SIG-M5 (cell line): ENCODE measurements at regions not wholly inside any gene's neighbourhood (a gene's known extent, or its start where the extent isn't known, plus 50 kb on each side); places are given as distances from the start of the nearest gene placed in this dataset.

Experiments
- DNase-seq: peaks from one replicate; lab custom pipeline; 2025; lab: John Stamatoyannopoulos, UW

DNA sequence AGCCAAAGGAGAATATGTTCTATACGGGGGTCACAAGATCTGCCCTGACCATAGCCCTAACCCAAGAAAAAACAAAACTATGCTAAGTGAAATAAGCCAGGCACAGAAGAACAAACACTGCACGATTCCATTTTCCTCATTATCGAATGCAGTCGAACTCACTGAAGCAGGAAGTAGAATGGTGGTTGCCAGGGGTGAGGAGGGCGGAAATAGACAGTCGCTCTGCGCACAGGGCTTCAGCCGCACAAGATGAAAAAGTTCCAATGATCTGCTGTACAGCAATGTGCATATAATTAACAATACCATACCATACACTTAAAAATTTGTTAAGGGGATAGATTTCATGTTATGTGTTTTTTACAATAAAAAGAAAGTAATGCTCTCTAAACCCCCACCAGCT, 257.7 kb downstream of the TXNL1 start:
- DNase-seq, result no peak

DNA sequence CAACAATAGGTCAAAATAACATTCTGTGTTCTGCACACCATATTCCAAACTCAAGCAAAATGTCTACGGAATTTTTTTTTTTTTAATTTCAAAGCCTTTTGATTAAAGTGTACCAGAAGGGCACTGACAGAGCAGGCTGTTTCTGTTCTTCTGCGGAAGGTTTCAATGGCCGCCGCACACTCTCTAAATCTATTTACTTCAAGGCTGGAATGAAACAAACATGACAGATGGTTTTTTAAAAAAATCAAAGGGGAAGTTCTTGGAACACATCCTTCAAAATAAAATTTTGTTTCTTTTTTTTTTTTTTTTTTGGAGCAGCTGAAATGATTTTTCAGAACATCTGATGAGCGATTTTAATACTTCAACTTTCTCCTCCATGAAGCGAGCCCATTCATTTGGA, 259.1 kb downstream of the TXNL1 start:
- no peak for DNase-seq

DNA sequence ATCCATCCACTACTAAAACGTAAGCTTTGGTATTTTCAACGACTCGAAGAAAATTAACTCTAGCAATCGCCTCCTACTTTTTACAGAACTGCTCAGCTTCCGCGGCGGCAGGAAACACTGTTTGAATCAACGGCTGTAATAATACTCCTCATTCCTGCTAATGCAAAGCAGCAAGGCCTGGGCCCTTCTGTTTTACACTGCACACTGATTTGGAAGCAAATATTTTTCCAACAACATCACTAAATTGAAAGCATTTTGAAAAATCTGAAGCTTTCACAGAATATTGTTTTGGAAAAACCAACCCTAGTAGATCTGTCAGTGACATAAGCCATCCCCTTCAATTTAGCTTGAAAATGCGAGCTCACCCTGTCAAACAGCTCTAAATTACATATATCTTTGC, 261.2 kb downstream of the TXNL1 start:
- no peak for DNase-seq

GRCh38 chr18:56374007-56374655, 264.3 kb downstream of the TXNL1 start:
- no peak for DNase-seq

DNA sequence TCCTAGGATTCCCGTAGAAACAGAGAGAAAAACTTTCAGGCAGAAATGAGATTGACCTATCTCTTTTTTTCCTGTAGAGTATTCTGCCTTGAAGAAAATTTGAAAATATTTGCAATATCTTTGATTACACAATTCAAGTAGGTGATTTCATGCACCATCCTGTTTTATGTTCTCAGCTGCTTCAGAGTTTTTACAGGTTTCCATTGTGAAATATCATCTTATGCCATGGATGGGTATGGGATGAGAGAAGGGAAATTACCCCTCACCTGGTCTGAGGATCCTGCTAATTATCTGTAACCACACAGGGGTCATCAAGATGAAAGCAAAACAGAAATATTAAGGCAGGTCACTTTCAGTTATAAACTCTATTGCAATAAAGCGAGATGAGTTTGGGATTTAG, 264.8 kb downstream of the TXNL1 start:
- DNase-seq, result no peak

GRCh38 chr18:56368066-56368465, 270.3 kb downstream of the TXNL1 start:
- DNase-seq, result no peak

DNA sequence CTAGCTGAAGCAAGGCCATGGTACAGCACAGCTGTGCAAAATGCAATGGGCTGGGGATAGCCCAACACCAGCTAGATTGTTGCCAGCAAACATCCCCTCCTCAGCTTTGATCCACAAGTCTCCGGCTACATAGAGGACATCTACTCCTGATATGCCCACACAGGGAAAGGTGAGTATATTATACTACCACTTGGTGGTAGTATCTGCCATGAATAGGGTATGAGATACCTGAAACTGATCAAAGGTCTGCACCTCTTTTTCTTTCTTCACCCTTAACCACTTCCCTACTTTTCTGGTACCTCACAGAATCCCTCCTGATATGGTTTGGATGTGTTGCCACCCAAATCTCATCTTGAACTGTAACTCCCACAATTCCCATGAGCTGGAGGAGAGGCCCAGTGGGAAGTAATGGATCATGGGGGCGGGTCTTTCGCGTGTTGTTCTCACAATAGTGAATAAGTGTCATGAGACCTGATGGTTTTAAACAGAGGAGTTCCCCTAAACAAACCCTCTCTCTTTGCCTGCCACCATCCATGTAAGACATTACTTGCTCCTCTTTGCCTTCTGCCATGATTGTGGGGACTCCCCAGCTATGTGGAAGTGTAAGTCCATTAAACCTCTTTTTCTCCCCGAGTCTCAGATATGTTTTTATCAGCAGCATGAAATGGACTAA, 279.6 kb downstream of the TXNL1 start:
- no peak for DNase-seq

DNA sequence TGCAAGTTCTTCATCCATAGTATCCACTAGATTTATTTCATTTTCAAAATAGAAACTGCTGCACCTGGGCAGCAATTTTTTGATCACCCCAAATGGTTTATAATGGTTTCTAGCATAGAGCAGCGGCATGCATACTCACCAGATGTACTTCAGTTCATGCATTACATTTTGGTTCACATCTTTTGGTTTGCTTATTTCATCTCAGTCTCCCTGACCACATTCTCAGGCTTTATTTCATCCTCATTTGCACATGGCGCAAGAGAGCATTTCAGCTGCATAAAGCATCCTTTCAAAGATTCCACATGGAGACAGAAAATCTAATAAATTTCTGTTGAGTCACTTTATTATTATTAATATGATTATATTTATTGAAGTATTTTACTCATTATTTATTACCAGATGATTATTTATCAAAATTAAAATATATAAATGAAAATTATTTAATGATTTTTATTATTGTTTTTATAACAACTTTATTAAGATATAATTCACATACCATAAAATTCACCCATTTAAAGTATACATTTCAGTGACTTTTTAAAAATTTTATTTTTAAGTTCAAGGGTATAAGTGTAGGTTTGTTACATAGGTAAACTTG, 284.6 kb downstream of the TXNL1 start:
- DNase-seq, result no peak

- DNase-seq, result no peak
These were observed 286.4 kb downstream of the TXNL1 start for GRCh38 chr18:56351911-56352500.

DNA sequence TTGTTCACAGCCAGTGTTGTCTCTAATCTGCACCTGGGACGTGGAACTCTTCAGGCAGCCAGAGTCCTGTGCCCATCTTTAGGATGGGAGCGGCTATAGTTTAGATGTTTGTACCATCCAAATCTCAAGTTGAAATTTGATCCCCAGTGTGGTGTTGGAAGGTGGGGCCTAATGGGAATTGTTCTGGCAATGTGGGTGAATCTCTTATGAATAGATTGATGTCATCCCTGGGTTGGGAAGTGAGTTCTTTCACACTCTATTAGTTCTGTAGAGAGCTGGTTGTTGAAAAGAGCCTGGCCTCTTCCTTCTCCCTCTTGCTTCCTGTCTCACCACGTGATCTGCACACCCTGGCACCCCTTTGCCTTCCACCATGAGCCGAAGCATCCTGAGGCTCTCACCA, 300.9 kb downstream of the TXNL1 start:
- DNase-seq, result no peak

DNA sequence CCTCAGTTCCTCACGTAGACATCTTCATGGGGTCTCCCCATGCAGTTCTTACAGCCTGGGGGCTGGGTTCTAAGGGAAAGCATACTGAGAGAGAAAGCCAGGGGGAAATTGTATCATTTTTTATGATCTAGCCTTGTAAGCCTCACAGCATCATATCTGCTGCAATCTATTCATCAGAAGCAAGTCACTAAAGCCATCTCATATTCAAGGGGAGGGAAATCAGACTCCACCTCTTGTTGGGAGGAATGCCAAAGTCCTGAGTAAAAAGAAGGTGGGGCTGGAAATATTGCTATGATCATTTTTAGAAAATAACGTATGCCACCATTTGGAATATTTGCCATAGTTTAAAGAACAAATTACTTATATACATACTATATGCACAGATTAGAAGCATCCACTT, 304.6 kb downstream of the TXNL1 start:
- no peak for DNase-seq

GRCh38 chr18:56333146-56333545, 305.2 kb downstream of the TXNL1 start:
- no peak for DNase-seq

- DNase-seq, result no peak
These were observed 306.0 kb downstream of the TXNL1 start for GRCh38 chr18:56332371-56332770.

DNA sequence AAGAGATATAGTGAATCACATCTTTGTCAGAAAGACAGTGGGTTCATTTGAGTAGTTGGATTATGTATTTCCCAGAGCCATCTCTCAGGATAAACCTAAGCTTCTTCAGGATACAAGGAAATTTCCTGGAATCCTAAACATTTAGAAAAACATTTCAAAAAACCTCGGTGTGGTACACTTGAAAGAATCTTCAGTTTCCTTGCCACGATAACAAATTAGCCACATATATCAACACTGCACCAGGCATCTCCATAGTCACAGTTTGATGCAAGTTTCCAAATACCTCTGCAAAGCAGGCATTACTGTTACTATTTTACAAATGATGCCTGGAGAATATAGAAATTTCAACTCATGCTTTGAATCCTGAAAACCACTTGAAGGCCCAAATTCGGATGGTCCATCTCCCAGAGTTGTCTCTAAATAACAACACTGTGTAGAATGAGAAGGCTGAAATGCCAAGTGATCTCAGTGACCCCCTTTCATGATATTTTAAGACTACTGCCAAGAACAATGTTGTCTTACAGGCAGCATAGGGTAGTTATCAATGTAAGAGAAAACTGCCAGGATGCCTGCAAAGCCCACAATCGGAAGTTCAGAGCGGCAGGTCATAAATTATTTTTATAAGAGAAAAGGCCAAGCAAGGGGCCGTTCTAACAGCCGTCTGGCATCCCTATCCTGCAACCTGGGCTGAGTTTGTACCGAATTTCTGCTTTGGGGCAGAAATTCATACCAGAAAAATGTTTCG, 307.9 kb downstream of the TXNL1 start:
- no peak for DNase-seq

GRCh38 chr18:56329536-56329935, 308.9 kb downstream of the TXNL1 start:
- no peak for DNase-seq

GRCh38 chr18:56327191-56327885, 311.1 kb downstream of the TXNL1 start:
- no peak for DNase-seq

- no peak for DNase-seq
These were observed 311.9 kb downstream of the TXNL1 start for GRCh38 chr18:56326336-56327072.

DNA sequence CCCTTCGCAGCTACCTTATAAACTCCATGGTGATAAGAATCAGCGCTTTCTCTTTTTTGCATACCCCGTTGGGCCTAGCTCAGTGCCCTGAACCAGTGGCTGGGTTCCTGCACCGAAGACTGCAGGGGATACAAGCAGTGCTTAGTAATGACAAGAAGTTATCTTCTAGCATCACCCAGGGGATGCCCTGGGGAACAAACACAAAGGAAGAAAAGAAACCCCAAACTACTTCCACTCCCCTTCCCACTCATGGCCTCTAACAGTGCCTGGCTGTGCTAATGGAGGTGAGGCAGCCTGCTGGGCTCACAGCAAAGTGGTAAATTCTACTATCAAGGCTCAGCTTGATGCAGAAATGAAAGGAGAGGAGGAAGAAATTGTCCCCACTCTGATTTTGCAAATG, 314.7 kb downstream of the TXNL1 start:
- DNase-seq, result no peak

GRCh38 chr18:56322406-56322805, 316.0 kb downstream of the TXNL1 start:
- no peak for DNase-seq

DNA sequence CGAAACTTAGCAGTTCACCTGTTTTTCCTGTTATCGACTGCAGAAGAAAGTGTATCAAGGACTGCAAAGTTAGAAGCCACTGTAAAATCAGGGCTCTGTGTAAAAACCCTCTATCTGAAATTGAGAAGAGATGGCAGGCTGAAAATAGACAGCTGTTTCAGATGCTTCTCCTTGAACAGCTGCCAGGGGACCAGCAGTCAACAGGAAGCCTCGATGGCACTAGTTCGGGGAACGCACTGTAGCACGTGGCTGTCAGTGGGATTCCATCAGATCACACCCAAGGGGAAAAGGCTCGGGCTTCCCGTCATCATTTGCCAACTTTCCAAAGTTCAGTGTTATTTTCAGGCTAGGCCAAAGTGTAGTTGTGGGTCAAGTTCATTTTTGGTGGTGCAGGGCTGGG, 316.9 kb downstream of the TXNL1 start:
- no peak for DNase-seq

GRCh38 chr18:56319953-56320352, 318.4 kb downstream of the TXNL1 start:
- no peak for DNase-seq
